Left hindlimb (tissue), 1 donor: ENCODE measurements at regions not wholly inside any gene's neighbourhood (a gene's known extent, or its start where the extent isn't known, plus 50 kb on each side); places are given as distances from the start of the nearest gene placed in this dataset.

Experiments used
- DNase-seq: peaks from one replicate; pipeline ENCODE4 v3.0.0-alpha.2; 2018

GRCh38 chr6:19472153-19472552, 365.0 kb upstream of the ID4 start:
- DNase-seq: no peak

GRCh38 chr6:19472850-19473249, 364.3 kb upstream of the ID4 start:
- DNase-seq: no peak

GRCh38 chr6:19477563-19477962, 359.6 kb upstream of the ID4 start:
- DNase-seq: no peak

- DNase-seq: no peak
Measured at GRCh38 chr6:19478273-19478672, 358.9 kb upstream of the ID4 start.

GRCh38 chr6:19478992-19479391, 358.2 kb upstream of the ID4 start:
- DNase-seq: no peak

- DNase-seq: no peak
Measured at GRCh38 chr6:19479551-19479950, 357.6 kb upstream of the ID4 start.

- no peak for DNase-seq
Measured at GRCh38 chr6:19492636-19493405, 344.3 kb upstream of the ID4 start.

- DNase-seq: no peak
Measured at GRCh38 chr6:19501737-19502245, 335.4 kb upstream of the ID4 start.

- no peak for DNase-seq
Measured at GRCh38 chr6:19502301-19502700, 334.9 kb upstream of the ID4 start.

GRCh38 chr6:19515939-19516338, 321.2 kb upstream of the ID4 start:
- DNase-seq: no peak

GRCh38 chr6:19519941-19520340, 317.2 kb upstream of the ID4 start:
- no peak for DNase-seq

- DNase-seq: no peak
Measured at GRCh38 chr6:19524366-19525186, 312.6 kb upstream of the ID4 start.

- no peak for DNase-seq
Measured at GRCh38 chr6:19525673-19526072, 311.5 kb upstream of the ID4 start.

GRCh38 chr6:19530188-19530587, 307.0 kb upstream of the ID4 start:
- DNase-seq: no peak

- no peak for DNase-seq
Measured at GRCh38 chr6:19535351-19535750, 301.8 kb upstream of the ID4 start.

- DNase-seq: no peak
Measured at GRCh38 chr6:19536838-19537237, 300.3 kb upstream of the ID4 start.

- no peak for DNase-seq
Measured at GRCh38 chr6:19538096-19538495, 299.1 kb upstream of the ID4 start.

- DNase-seq: no peak
Measured at GRCh38 chr6:19547507-19547906, 289.7 kb upstream of the ID4 start.

GRCh38 chr6:19549109-19549508, 288.1 kb upstream of the ID4 start:
- no peak for DNase-seq

GRCh38 chr6:19550380-19550779, 286.8 kb upstream of the ID4 start:
- no peak for DNase-seq

- no peak for DNase-seq
Measured at GRCh38 chr6:19551611-19552010, 285.6 kb upstream of the ID4 start.

GRCh38 chr6:19552076-19552475, 285.1 kb upstream of the ID4 start:
- DNase-seq: no peak

- no peak for DNase-seq
Measured at GRCh38 chr6:19552588-19552987, 284.6 kb upstream of the ID4 start.
